ENCODE measurements at regions not wholly inside any gene's neighbourhood (a gene's known extent, or its start where the extent isn't known, plus 50 kb on each side); places are given as distances from the start of the nearest gene placed in this dataset.

DNA sequence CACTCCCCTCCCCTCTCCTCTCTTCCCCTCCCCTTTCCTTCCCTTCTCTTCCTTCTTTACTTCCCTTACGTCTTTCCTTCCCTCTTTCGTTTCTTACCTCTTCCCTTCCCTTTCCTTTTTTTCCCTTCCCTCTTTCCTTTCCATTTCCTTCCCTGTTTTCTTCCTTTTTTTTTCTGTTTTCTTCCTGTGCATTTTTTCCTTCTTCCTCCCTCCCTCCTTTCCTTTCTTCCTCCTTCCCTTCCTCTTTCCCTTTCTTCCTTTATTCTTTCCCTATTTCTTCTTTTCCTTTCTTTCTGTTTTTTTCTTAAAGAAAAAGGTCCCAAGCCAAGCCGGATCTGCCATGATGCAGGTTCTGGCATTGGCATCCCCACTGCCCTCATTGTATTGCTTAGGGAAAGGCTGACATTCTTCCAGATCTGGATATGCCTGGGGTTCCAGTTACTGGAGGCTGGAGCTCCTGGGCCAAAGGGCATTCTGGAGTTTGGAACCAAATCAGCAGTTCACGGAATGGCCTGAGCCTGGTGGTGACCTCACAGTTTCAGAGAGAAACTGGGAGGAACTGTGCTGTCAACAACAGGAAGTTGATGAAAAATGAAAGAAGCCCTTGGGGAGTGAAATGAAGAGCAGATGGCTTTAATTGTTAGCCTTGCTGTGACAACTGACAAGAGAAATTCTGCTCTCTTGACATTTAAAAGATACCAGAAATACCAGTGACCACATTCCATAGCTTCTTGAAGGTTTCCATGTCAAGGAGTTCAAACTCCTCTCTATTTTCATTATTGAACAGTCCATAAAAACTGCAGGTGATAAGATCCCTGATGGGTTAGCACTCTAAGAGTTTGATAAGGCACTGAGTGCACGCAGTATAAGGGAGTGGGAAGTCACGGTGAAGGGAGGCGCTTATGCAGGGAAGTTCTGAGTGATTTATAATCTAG is 622.1 kb downstream of the SPRY1 start:
- no peak for DNase-seq (ENCODE audit: low read depth)
- no peak overlapping the region for H3K4me3 ChIP-seq (ENCODE audit: low read length)
- TF ChIP-seq, protein P1, sequence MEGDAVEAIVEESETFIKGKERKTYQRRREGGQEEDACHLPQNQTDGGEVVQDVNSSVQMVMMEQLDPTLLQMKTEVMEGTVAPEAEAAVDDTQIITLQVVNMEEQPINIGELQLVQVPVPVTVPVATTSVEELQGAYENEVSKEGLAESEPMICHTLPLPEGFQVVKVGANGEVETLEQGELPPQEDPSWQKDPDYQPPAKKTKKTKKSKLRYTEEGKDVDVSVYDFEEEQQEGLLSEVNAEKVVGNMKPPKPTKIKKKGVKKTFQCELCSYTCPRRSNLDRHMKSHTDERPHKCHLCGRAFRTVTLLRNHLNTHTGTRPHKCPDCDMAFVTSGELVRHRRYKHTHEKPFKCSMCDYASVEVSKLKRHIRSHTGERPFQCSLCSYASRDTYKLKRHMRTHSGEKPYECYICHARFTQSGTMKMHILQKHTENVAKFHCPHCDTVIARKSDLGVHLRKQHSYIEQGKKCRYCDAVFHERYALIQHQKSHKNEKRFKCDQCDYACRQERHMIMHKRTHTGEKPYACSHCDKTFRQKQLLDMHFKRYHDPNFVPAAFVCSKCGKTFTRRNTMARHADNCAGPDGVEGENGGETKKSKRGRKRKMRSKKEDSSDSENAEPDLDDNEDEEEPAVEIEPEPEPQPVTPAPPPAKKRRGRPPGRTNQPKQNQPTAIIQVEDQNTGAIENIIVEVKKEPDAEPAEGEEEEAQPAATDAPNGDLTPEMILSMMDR (conservative IDR thresholded peaks at IDR 0.05; ENCODE audit: low read depth, low read length) = no peak

DNA sequence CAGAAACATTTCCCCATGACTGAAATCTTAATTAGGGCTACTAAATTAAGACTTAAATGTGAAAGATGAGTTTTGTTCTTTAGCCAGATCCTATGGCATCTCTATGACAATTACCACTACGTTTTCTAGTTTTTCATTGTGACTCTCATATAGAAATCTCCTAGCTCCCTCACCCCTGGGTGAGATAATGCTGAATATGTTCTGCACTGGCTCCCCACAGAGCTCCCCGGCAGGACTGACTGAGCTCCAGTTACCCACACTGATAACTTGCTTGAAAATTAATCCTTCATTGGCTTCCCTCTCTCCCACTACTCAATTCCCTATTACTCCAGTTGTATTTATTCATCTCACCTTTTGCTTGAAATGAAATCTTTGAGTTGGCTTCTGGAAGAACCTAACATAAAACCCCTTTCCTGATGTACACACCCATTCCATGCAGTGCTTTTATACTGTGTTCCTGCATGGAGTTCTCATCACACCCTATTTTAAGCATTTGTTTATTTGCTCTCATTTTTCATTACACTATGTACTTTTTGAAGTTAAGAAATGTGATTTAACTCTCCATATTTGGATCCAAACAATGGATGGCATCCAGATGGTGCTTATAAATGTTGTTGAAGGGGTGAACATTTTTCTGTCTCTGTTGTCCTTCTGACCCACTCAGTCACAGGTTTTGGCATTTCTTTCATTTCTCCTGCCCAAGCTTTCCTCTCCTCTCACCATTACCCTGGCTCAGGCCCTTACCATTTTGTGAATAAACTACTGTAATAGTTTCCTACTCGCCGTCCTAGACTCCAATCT is 623.4 kb downstream of the SPRY1 start:
- no peak overlapping the region for H3K4me3 ChIP-seq (ENCODE audit: low read length)
- no peak for DNase-seq (ENCODE audit: low read depth)
- TF ChIP-seq, protein P1 (conservative IDR thresholded peaks at IDR 0.05; ENCODE audit: low read depth, low read length) = no peak

GRCh38 chr4:124025000-124025399 is 628.4 kb downstream of the SPRY1 start:
- no peak for DNase-seq (ENCODE audit: low read depth)
- H3K4me3 ChIP-seq (ENCODE audit: low read length) = no peak overlapping the region
- TF ChIP-seq, protein P1 (conservative IDR thresholded peaks at IDR 0.05; ENCODE audit: low read depth, low read length) = no peak

DNA sequence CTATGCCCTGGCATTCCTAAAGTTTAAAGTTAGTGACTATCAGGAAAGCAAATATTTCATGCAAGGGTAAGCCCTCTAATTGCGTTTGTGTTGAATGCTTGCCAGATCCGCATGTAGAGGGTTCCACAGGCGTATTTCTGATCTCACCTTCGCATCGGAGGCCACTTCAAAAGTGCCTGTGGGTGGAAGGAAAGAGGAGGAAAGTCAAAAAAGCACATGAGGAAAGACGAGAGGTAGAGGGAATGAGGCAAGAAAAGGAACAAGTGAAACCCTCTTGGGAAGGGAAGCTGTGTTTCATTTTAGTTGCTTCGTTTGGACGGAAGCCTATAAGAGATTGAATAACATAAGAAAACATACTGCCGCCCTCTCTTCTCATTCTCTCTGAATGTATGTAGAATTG is 628.8 kb downstream of the SPRY1 start:
- TF ChIP-seq, protein P1 (conservative IDR thresholded peaks at IDR 0.05; ENCODE audit: low read depth, low read length) = no peak
- DNase-seq (ENCODE audit: low read depth) = no peak
- no peak overlapping the region for H3K4me3 ChIP-seq (ENCODE audit: low read length)

DNA sequence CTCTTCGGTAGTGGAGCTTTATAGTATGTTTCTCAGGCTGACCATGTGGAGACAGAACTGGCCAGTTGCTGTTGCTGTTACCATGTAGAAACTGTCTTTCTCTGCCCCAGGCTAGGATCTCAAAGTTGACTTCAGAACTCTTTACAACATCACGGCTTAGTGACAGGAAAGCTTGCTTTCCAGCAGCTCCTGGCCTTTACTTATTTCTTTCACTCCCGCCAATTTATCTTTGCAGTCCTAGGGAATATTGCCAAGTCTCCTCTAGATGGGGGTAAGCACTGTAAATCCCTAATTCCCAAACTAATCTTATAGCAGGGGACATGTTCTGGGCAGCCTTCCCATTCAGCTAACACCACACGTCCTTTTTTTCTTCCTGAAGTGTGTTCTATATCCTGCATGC is 631.6 kb downstream of the SPRY1 start:
- DNase-seq (ENCODE audit: low read depth) = peak; percentile 90
- TF ChIP-seq, protein P1 (conservative IDR thresholded peaks at IDR 0.05; ENCODE audit: low read depth, low read length) = peak; percentile 8
- H3K4me3 ChIP-seq (ENCODE audit: low read length) = no peak overlapping the region

DNA sequence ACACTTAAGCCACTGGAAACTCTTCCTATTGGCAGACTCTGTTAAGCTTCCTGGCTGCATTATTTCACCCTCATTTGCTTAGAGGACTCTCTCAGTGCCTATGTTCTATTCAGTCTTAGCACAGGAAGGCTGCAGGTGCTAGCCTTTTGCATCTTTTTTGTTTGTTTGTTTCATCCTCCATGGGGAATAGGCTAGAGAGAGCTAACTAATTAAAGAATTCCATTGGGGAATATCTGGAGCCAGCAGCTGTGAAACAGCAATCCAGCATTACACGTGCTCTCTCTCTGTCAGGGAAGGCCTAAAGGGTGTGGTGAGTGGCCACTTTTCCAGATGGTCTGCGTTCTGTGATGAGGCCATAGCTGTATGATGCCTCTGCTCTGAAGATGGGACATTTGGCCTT is 633.6 kb downstream of the SPRY1 start:
- TF ChIP-seq, protein P1 (conservative IDR thresholded peaks at IDR 0.05; ENCODE audit: low read depth, low read length) = no peak
- H3K4me3 ChIP-seq (ENCODE audit: low read length) = no peak overlapping the region
- no peak for DNase-seq (ENCODE audit: low read depth)
